Vagina (tissue), 2 donors: ENCODE measurements at regions not wholly inside any gene's neighbourhood (a gene's known extent, or its start where the extent isn't known, plus 50 kb on each side); places are given as distances from the start of the nearest gene placed in this dataset.

Source experiments
- CTCF ChIP-seq, 3 experiments: fragments of 450-650 bp in 2 of 3; fragments of 200-600 bp in 1 of 3; sonication (generic) in 1 of 3; IDR thresholded peaks; one replicate each; pipeline ENCODE4 v1.5.1; 2017 to 2019; ENCODE audit warnings: antibody characterized with exemption in 3 of 3, mild to moderate bottlenecking in 2 of 3, moderate library complexity in 2 of 3
- POLR2A ChIP-seq, 2 donors: fragments of 450-650 bp; IDR thresholded peaks; one replicate each; pipeline ENCODE4 v1.6.1; 2017; ENCODE audit warnings: antibody characterized with exemption in 2 of 2, mild to moderate bottlenecking in 2 of 2, moderate library complexity in 2 of 2

GRCh38 chr5:167528651-167529050 is 762.8 kb upstream of the WWC1 start:
- TF ChIP-seq CTCF (IDR thresholded peaks at IDR 0.05) (no peak), POLR2A (IDR thresholded peaks at IDR 0.05) (no peak)
